ENCODE measurements at regions not wholly inside any gene's neighbourhood (a gene's known extent, or its start where the extent isn't known, plus 50 kb on each side); places are given as distances from the start of the nearest gene placed in this dataset.
"Not testable (repeated sequence)": the region's sequence is repeated elsewhere in the genome, so short reads cannot be mapped to it uniquely, and the experiment has no call there.

- TF ChIP-seq, protein P1, sequence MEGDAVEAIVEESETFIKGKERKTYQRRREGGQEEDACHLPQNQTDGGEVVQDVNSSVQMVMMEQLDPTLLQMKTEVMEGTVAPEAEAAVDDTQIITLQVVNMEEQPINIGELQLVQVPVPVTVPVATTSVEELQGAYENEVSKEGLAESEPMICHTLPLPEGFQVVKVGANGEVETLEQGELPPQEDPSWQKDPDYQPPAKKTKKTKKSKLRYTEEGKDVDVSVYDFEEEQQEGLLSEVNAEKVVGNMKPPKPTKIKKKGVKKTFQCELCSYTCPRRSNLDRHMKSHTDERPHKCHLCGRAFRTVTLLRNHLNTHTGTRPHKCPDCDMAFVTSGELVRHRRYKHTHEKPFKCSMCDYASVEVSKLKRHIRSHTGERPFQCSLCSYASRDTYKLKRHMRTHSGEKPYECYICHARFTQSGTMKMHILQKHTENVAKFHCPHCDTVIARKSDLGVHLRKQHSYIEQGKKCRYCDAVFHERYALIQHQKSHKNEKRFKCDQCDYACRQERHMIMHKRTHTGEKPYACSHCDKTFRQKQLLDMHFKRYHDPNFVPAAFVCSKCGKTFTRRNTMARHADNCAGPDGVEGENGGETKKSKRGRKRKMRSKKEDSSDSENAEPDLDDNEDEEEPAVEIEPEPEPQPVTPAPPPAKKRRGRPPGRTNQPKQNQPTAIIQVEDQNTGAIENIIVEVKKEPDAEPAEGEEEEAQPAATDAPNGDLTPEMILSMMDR (IDR thresholded peaks at IDR 0.05; ENCODE audit: insufficient read depth, low read depth, low read length), result no peak
- H3K4me3 ChIP-seq (ENCODE audit: low read depth, low read length), result no peak overlapping the region
- no peak for DNase-seq (ENCODE audit: low read depth)
Observed at GRCh38 chr4:188975271-188975670, 836.0 kb downstream of the TRIML1 start.

- peak; percentile 80 for DNase-seq (ENCODE audit: low read depth)
- H3K4me3 ChIP-seq (ENCODE audit: low read depth, low read length), result no peak overlapping the region
- TF ChIP-seq, protein P1 (IDR thresholded peaks at IDR 0.05; ENCODE audit: insufficient read depth, low read depth, low read length), result no peak
Observed at GRCh38 chr4:188976644-188977115, 837.4 kb downstream of the TRIML1 start.

DNA sequence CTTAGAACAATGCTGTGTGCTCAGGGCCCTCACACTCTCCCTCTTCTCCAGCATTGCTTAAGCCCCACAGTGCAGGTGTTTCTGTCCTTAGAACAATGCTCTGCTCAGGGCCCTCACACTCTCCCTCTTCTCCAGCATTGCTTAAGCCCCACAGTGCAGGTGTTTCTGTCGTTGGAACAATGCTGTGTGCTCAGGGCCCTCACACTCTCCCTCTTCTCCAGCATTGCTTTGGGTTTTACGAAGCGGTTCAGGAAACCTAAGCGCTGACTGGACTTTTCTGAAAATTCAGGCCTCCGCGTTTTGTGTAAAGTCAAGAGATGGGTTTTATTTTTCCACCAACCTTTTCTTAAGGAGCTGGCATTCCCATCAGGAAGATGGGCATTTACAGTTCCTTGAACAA, 838.0 kb downstream of the TRIML1 start:
- not testable (repeated sequence) for DNase-seq (ENCODE audit: low read depth); H3K4me3 ChIP-seq (ENCODE audit: low read depth, low read length)

DNA sequence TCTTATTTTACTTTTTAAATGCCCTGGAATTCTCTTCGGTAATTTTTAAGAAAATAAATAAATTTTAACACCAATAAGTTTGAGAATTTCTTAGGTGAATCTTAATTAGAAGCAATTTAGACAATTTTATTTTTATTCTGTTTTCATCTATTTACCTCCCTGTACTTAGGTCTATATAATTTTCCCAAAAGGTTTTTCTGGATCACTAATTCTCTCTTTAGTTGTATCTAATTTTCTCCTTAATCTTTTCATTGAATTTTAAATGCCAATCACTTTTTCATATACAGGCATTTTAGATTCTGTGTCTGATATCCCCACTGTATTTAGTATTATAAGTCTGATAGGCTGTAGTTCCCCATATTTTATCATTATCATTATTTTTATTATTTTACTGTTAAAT, 845.3 kb downstream of the TRIML1 start:
- no peak overlapping the region for H3K4me3 ChIP-seq (ENCODE audit: low read depth, low read length)
- TF ChIP-seq, protein P1 (IDR thresholded peaks at IDR 0.05; ENCODE audit: insufficient read depth, low read depth, low read length), result no peak
- DNase-seq (ENCODE audit: low read depth), result no peak

DNA sequence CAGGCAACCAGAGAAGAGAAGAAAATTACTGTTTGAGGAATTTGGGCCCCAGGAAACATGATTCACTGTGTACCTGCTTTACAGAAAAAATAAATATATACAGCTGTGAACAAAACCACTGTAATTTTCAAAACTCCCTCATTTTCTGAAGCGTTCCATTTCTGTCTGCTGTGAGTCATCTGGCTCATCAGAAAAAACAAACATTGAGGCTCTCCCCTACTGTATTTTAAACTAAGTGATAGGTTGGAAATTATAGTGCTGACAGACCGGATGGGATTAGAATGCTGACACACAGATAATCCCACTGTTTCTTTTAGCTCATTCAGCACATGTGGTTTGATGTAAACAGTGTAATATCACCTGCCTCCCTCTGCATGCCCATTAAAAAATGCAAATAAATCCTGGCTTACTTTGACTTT, 847.0 kb downstream of the TRIML1 start:
- peak; percentile 95 for DNase-seq (ENCODE audit: low read depth)
- H3K4me3 ChIP-seq (ENCODE audit: low read depth, low read length), result no peak overlapping the region
- TF ChIP-seq, protein P1 (IDR thresholded peaks at IDR 0.05; ENCODE audit: insufficient read depth, low read depth, low read length), result no peak

DNA sequence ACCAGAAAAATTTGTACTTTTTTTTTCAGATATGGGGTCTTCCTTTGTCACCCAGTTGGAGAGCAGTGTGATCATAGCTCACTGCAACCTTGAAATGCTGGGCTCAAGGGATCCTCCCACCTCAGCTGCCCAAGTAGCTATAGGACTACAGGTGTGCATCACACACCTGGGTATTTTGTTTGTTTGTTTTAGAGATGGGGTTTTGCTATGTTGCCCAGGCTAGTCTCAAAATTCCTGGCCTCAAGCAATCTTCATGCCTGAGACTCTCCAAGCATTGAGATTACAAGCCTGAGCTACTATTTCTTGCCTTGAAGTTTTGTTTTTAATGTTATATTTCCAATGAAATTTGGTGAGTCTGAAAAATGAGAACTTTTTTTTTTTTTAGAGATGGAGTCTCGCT, 847.8 kb downstream of the TRIML1 start:
- H3K4me3 ChIP-seq (ENCODE audit: low read depth, low read length), result no peak overlapping the region
- DNase-seq (ENCODE audit: low read depth), result no peak
- TF ChIP-seq, protein P1 (IDR thresholded peaks at IDR 0.05; ENCODE audit: insufficient read depth, low read depth, low read length), result no peak

DNA sequence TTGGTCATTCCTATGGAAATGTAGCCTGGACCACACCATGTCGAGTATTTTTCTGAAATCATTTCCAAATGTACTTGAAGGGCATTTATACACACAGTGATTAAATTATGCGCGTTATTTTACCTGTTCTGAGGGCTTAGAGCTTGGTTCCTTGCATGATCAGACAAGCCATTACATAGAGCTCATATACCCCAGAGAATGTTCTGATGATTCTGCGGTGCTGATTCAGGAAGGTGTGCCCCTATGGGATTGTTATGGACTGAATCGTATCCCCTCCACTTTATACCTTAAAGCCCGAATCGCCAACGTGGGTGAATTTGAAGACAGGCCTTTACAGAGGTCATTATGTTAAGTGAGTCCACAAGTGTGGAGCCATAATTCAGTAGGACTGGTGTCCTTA, 848.9 kb downstream of the TRIML1 start:
- no peak overlapping the region for H3K4me3 ChIP-seq (ENCODE audit: low read depth, low read length)
- TF ChIP-seq, protein P1 (IDR thresholded peaks at IDR 0.05; ENCODE audit: insufficient read depth, low read depth, low read length), result no peak
- DNase-seq (ENCODE audit: low read depth), result no peak
